Activated CD8-positive, alpha-beta memory T cell treated with anti-CD3 and anti-CD28 coated beads for 36 hours (primary cell): ENCODE measurements at regions not wholly inside any gene's neighbourhood (a gene's known extent, or its start where the extent isn't known, plus 50 kb on each side); places are given as distances from the start of the nearest gene placed in this dataset.
"Not testable (repeated sequence)": the region's sequence is repeated elsewhere in the genome, so short reads cannot be mapped to it uniquely, and the experiment has no call there.

Experiments
- CTCF ChIA-PET: fragments of 350-600 bp; sonication (Branson Sonifier 250); formaldehyde crosslinking; loops from one replicate; lab custom pipeline; 2021; ENCODE audit warnings: antibody characterized with exemption; lab: Charles Lee
- POLR2A ChIA-PET: fragments of 350-600 bp; sonication (Branson Sonifier 250); formaldehyde crosslinking; loops from one replicate; lab custom pipeline; 2021; ENCODE audit warnings: antibody characterized with exemption; lab: Charles Lee

- CTCF ChIA-PET, POLR2A ChIA-PET: not testable (repeated sequence)
Observed at GRCh38 chr6:73972518-73972917, 276.5 kb downstream of the CD109 start.

- ChIA-PET POLR2A (no interaction called here), CTCF (interaction anchor here (0.7 to 1.3 kb wide), 3 partner anchors 9 to 1233 kb away, joined by 3 to 4 read pairs (median 3); no protein-coding TSS in a partner anchor)
Observed at GRCh38 chr6:73969971-73970970, 274.3 kb downstream of the CD109 start.

GRCh38 chr6:73968221-73968757 is 272.3 kb downstream of the CD109 start:
- ChIA-PET CTCF (no interaction called here), POLR2A (no interaction called here)

- POLR2A ChIA-PET, result no interaction called here
- CTCF ChIA-PET, result no interaction called here
Observed at GRCh38 chr6:73965539-73966029, 269.6 kb downstream of the CD109 start.

GRCh38 chr6:73964241-73964854 is 268.3 kb downstream of the CD109 start:
- ChIA-PET CTCF (interaction anchor here (0.6 kb wide), 1 partner anchor 998 kb away, joined by 3 read pairs; no protein-coding TSS in a partner anchor), POLR2A (no interaction called here)

DNA sequence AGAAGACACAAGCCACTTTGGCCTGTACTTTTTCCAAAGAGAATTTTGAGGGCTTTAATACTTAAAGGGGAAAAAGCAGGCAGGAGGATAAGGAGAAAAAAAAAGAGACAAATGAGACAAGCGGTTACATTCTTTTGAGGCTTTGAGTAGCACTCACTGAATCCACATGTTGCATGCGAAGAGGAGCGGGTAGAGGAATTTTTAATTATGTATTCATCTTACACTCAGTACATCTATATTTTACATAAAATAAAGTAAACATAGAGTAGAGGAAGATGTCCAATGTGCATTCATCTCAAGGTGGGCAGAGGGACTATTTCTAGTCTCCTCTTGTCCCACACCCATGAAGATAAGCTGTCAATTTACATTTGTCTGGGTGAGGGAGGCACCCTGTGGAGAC is 266.9 kb downstream of the CD109 start:
- ChIA-PET CTCF (no interaction called here), POLR2A (no interaction called here)

DNA sequence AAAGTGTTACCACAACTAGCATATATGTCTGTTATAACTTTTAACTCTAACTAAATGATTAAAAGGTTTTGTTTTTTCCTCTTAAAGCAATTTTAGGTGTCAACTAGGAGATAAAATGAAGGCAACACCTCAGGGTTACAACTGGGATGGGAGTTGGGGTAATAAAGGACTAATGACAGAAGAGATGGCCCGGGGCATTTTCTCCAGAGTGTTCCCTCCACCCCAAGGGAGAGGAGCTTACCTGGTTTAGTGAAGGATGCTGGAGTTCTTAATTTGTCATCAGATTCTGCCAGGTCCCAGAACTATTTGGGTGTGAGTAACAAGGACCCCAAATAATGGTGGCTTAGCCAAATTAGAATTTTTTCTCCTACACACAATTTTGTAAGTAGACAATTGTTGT is 260.3 kb downstream of the CD109 start:
- POLR2A ChIA-PET, result no interaction called here
- CTCF ChIA-PET, result interaction anchor here (0.7 kb wide), 1 partner anchor 129 kb away, joined by 5 read pairs; no protein-coding TSS in a partner anchor

GRCh38 chr6:73955800-73956199 is 259.8 kb downstream of the CD109 start:
- ChIA-PET POLR2A (no interaction called here), CTCF (no interaction called here)

- ChIA-PET CTCF (no interaction called here), POLR2A (no interaction called here)
Observed at GRCh38 chr6:73954881-73955280, 258.9 kb downstream of the CD109 start.

- ChIA-PET CTCF (no interaction called here), POLR2A (no interaction called here)
Observed at GRCh38 chr6:73951183-73951582, 255.2 kb downstream of the CD109 start.

- ChIA-PET POLR2A (no interaction called here), CTCF (no interaction called here)
Observed at GRCh38 chr6:73943930-73944652, 248.1 kb downstream of the CD109 start.

- ChIA-PET CTCF (no interaction called here), POLR2A (no interaction called here)
Observed at GRCh38 chr6:73943411-73943810, 247.4 kb downstream of the CD109 start.

DNA sequence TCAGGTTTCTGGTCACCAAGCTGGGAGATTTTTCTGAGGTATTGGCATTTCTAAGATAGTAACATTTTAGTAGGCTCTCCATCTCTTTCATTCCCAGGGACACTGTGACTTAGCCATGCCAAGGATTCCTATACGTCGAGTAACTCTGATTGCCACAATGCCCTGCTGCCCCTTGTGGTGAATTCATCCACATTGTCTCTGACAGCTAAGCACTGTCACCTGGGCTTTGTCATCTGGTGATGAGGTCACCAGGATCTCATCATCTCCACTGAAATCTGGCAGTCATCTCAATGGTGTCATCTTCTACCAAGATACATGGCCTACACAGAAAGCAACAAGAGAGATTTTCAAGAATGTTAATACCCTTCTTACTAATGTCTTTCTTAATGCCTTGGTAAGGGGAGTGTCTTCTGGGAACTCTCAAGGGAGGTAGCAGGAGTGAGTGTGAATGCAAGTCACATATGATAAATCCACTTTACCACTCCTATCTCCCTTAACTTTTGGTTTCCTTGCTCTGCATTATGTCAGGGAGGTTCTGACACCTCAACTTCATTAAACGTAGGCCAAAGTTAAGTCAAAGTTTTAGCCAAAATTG is 246.7 kb downstream of the CD109 start:
- POLR2A ChIA-PET, result no interaction called here
- CTCF ChIA-PET, result no interaction called here

DNA sequence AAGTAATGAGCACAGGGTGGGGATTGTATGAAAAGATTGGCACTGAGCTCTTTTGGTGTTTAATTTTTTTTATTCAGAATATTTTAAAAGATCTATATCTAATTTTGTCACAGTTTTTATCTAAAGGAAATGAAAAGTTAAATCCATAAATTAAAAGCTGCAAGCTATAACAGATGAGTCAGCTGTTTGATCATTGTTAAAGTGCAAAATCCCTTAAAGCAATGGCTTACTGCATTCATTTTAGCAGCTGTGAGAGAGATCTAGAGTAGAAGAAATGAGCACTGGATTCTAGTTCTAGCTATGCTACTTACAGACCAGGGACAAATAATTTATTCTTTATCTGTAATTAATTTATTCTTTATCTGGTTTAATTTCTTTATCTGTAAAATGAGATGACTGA is 245.9 kb downstream of the CD109 start:
- ChIA-PET CTCF (no interaction called here), POLR2A (no interaction called here)

GRCh38 chr6:73937805-73938204 is 241.8 kb downstream of the CD109 start:
- ChIA-PET POLR2A (no interaction called here), CTCF (no interaction called here)

- CTCF ChIA-PET, result no interaction called here
- POLR2A ChIA-PET, result no interaction called here
Observed at GRCh38 chr6:73932866-73933265, 236.9 kb downstream of the CD109 start.

GRCh38 chr6:73929405-73929804 is 233.4 kb downstream of the CD109 start:
- POLR2A ChIA-PET, result no interaction called here
- CTCF ChIA-PET, result no interaction called here

DNA sequence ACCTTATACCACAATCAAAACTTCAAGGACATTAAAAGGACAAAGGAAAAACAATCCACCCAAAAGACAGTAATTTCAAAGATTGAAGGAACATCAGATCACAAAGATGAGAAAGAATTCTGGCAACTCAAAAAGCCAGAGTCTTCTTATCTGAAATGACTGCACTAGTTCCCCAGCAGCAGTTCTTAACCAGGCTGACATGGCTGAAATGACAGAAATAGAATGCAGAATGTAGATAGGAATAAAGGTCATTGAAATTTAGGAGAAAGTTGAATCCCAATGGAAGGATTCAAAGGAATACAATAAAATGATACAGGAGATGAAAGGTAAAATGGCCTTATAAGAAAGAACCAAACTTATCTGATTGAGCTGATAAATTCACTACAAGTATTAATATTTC is 231.4 kb downstream of the CD109 start:
- ChIA-PET CTCF (no interaction called here), POLR2A (no interaction called here)

GRCh38 chr6:73925703-73926102 is 229.7 kb downstream of the CD109 start:
- CTCF ChIA-PET, POLR2A ChIA-PET: not testable (repeated sequence)
